Transverse colon (tissue), 4 donors: ENCODE measurements at regions not wholly inside any gene's neighbourhood (a gene's known extent, or its start where the extent isn't known, plus 50 kb on each side); places are given as distances from the start of the nearest gene placed in this dataset.

Source experiments
- DNase-seq: peaks from one replicate; pipeline ENCODE4 v3.0.0-alpha.2; 2019
- H3K27ac ChIP-seq, 4 donors: fragments of 200-600 bp; sonication (generic); 2 replicates each; pipeline ENCODE4 v1.5.1; 2016 to 2018; ENCODE audit warnings: inconsistent platforms in 4 of 4
- H3K27me3 ChIP-seq: fragments of 200-600 bp; sonication (generic); 2 replicates; pipeline ENCODE4 v1.5.1; 2017; ENCODE audit warnings: inconsistent platforms
- H3K36me3 ChIP-seq, 4 donors: fragments of 200-600 bp; sonication (generic); 2 replicates each; pipeline ENCODE4 v1.5.1; 2017 to 2019; ENCODE audit warnings: inconsistent platforms in 4 of 4
- H3K4me1 ChIP-seq, 4 donors: fragments of 200-600 bp; sonication (generic); 2 replicates each; pipeline ENCODE4 v1.5.1; 2017 to 2020; ENCODE audit warnings: inconsistent platforms in 4 of 4
- H3K4me3 ChIP-seq, 4 donors: fragments of 200-600 bp; sonication (generic); 1 replicate in 1 of 4; 2 replicates in 3 of 4; pipeline versions ENCODE4 v1.5.1 to v1.6.1; 2017 to 2019; ENCODE audit warnings: inconsistent platforms in 4 of 4
- H3K9me3 ChIP-seq, 2 donors: fragments of 200-600 bp; sonication (generic); 2 replicates each; pipeline ENCODE4 v1.5.1; 2017 to 2019; ENCODE audit warnings: inconsistent platforms in 2 of 2
- EP300 ChIP-seq: sonication (generic); formaldehyde crosslinking; IDR thresholded peaks from one replicate; pipeline ENCODE4 v1.6.1; 2017; ENCODE audit warnings: antibody characterized with exemption, low read depth
- POLR2A ChIP-seq: fragments of 450-650 bp; IDR thresholded peaks from one replicate; pipeline ENCODE4 v1.6.1; 2016; ENCODE audit warnings: antibody characterized with exemption, mild to moderate bottlenecking, moderate library complexity
- POLR2AphosphoS5 ChIP-seq, 3 donors: sonication (generic); formaldehyde crosslinking; IDR thresholded peaks; one replicate each; pipeline ENCODE4 v1.6.1; 2016; ENCODE audit warnings: antibody characterized with exemption in 3 of 3
- WGBS, 2 donors: methylation state at CpG; one replicate each; pipeline ENCODE4 v1.1.5; 2018; ENCODE audit warnings: low coverage in 1 of 2; 5-methylcytosine and 5-hydroxymethylcytosine counted together
- in situ Hi-C, 4 donors: fragments of 200-750 bp; cut with MboI; loops; one replicate each; pipeline versions ENCODE4 v1.15.0 to v1.15.1; 2017; ENCODE audit warnings: low sequenced_read_pairs in 3 of 4, low pct_ligation_motif_present in 1 of 4, low pct_unique_long_range_greater_than_20kb in 1 of 4
- intact Hi-C: fragments of 100-400 bp; cut with DNase I; formaldehyde crosslinking; loops from one replicate; pipeline ENCODE4 v1.15.1; 2023; ENCODE audit warnings: low total_unique reads
- TF ChIP-seq, protein P1 (sequence below), 5 experiments: fragments of 200-600 bp in 3 of 5; fragments of 450-650 bp in 2 of 5; sonication (generic) in 3 of 5; IDR thresholded peaks; 1 replicate in 2 of 5; 2 replicates in 3 of 5; pipeline ENCODE4 v1.5.1; 2016 to 2017; ENCODE audit warnings: antibody characterized with exemption in 5 of 5, inconsistent platforms in 3 of 5, mild to moderate bottlenecking in 2 of 5, moderate library complexity in 1 of 5

- 0% methylated on average over 1 of the region's 1 CpG for WGBS, 2 donors
- Histone ChIP-seq H3K36me3 (no peaks in the 10 kb centered on the region), H3K27ac (no peak overlapping the region), H3K4me3 (no peak overlapping the region), H3K27me3 (no peaks in the 10 kb centered on the region), H3K4me1 (peaks cover 20 to 69% (median 38%) of the 10 kb centered on the region in 4 donors), H3K9me3 (no peaks in the 10 kb centered on the region)
- intact Hi-C loops (no loop called here), in situ Hi-C loops (no loop called here)
- TF ChIP-seq EP300 (no peak), POLR2A (no peak), POLR2AphosphoS5 (IDR thresholded peaks at IDR 0.05) (no peak)
- TF ChIP-seq, protein P1, sequence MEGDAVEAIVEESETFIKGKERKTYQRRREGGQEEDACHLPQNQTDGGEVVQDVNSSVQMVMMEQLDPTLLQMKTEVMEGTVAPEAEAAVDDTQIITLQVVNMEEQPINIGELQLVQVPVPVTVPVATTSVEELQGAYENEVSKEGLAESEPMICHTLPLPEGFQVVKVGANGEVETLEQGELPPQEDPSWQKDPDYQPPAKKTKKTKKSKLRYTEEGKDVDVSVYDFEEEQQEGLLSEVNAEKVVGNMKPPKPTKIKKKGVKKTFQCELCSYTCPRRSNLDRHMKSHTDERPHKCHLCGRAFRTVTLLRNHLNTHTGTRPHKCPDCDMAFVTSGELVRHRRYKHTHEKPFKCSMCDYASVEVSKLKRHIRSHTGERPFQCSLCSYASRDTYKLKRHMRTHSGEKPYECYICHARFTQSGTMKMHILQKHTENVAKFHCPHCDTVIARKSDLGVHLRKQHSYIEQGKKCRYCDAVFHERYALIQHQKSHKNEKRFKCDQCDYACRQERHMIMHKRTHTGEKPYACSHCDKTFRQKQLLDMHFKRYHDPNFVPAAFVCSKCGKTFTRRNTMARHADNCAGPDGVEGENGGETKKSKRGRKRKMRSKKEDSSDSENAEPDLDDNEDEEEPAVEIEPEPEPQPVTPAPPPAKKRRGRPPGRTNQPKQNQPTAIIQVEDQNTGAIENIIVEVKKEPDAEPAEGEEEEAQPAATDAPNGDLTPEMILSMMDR (IDR thresholded peaks at IDR 0.05), result no peak
- DNase-seq, result no peak
Observed at GRCh38 chr11:8796941-8797340, 114.0 kb upstream of the AKIP1 start.

DNA sequence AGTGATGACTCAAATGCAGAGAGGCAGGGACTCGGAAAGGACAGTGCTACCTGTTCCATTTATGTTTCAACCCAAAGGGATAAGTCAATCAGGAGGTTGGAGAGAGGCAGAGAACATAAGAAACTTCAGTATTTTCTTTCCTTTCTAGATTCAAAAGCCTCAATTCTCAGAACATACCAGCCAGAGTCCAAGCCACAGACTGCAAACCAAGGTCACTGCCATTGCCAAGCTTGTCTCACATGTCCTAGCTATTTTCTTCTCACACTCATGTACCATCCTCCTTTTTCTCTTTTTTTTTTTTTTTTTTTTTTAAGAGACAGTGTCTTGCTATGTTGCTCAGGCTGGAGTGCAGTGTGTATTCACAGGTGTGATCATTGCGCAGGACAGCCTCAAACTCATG, 111.7 kb upstream of the AKIP1 start:
- no peaks in the 10 kb centered on the region for H3K36me3 ChIP-seq
- no peaks in the 10 kb centered on the region for H3K9me3 ChIP-seq
- peaks cover 9 to 53% (median 20%) of the 10 kb centered on the region in 4 donors for H3K4me1 ChIP-seq
- 81 to 100% methylated on average over 1 to 2 of the region's 2 CpGs for WGBS, 2 donors
- peak overlapping the region in 2 of 4 donors; percentile 30 to 36 for H3K27ac ChIP-seq
- intact Hi-C loops, result no loop called here
- no peak for DNase-seq
- no peaks in the 10 kb centered on the region for H3K27me3 ChIP-seq
- TF ChIP-seq, protein P1 (IDR thresholded peaks at IDR 0.05), result no peak
- TF ChIP-seq EP300 (no peak), POLR2A (no peak), POLR2AphosphoS5 (IDR thresholded peaks at IDR 0.05) (no peak)
- in situ Hi-C loops, result no loop called here
- no peak overlapping the region for H3K4me3 ChIP-seq

DNA sequence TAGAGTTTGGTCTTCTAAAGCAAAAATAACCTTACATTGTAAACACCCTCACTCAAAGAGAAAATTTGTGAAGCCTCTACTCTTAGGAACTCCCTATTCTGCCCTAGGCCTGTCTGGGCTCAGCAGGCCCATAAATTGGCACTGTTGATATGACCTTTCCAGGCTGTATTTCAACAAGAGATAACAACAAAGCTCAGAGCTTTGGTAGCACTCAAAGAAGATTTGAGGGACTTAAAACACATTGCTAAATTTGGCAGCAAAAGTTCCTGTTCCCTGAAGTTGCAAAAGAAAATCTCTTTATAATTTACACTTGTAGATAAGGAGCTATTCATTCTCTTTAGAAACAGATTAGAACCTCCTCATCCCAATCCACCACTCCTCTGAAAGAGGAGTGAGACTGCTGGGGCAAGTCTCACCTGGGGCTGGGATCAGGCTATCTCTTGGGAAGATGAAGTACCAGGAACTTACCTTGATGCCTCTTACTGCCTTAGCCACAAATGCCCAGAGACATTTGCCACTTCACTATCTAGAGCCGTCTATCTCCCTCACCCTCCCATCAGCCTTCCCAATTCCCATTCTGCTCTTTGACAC, 110.4 kb upstream of the AKIP1 start:
- Histone ChIP-seq H3K4me3 (no peak overlapping the region), H3K36me3 (no peaks in the 10 kb centered on the region), H3K9me3 (no peaks in the 10 kb centered on the region), H3K27ac (peak overlapping the region; percentile 2 to 41 (median 26)), H3K4me1 (peaks cover 0 to 45% (median 12%) of the 10 kb centered on the region in 4 donors), H3K27me3 (no peaks in the 10 kb centered on the region)
- in situ Hi-C loops (no loop called here), intact Hi-C loops (no loop called here)
- WGBS, 2 donors, result 27% methylated on average over 1 of the region's 1 CpG; no CpG with 5 or more reads in 1 of the 2 donors
- no peak for DNase-seq
- TF ChIP-seq POLR2AphosphoS5 (IDR thresholded peaks at IDR 0.05), result no peak
- TF ChIP-seq EP300, result no peak
- no peak for TF ChIP-seq POLR2A
- TF ChIP-seq, protein P1 (IDR thresholded peaks at IDR 0.05), result no peak

- WGBS, 2 donors, result 83 to 91% methylated on average over 4 to 9 of the region's 9 CpGs
- TF ChIP-seq POLR2A, result no peak
- TF ChIP-seq, protein P1 (IDR thresholded peaks at IDR 0.05), result no peak
- no peak for TF ChIP-seq EP300
- no peak for TF ChIP-seq POLR2AphosphoS5 (IDR thresholded peaks at IDR 0.05)
Observed at GRCh38 chr11:8801121-8801520, 109.9 kb upstream of the AKIP1 start.

More at GRCh38 chr11:8801121-8801520, 109.9 kb upstream of the AKIP1 start:
- in situ Hi-C loops, result no loop called here
- H3K9me3 ChIP-seq, result no peaks in the 10 kb centered on the region
- no peak for DNase-seq
- intact Hi-C loops, result no loop called here
- H3K36me3 ChIP-seq, result no peaks in the 10 kb centered on the region
- H3K4me3 ChIP-seq, result no peak overlapping the region
- peaks cover 0 to 50% (median 14%) of the 10 kb centered on the region in 4 donors for H3K4me1 ChIP-seq
- peak overlapping the region; percentile 2 to 41 (median 26) for H3K27ac ChIP-seq
- H3K27me3 ChIP-seq, result no peaks in the 10 kb centered on the region
